Psoas muscle (tissue), 7 donors: ENCODE measurements at regions not wholly inside any gene's neighbourhood (a gene's known extent, or its start where the extent isn't known, plus 50 kb on each side); places are given as distances from the start of the nearest gene placed in this dataset.

ENCODE experiments used
- ATAC-seq, 4 donors: fragments of 200-7000 bp; cut with Tn5 transposase; one replicate each; pipeline ENCODE4 v1.9.1; 2020; ENCODE audit warnings: moderate library complexity in 3 of 4, mild to moderate bottlenecking in 2 of 4
- DNase-seq, 2 donors: peaks; one replicate each; pipeline ENCODE4 v3.0.0-alpha.2; 2020
- H3K27ac ChIP-seq: fragments of 200-600 bp; one replicate; pipeline ENCODE4 v1.8.0; 2022
- H3K27me3 ChIP-seq, 3 donors: fragments of 200-600 bp in 1 of 3; one replicate each; pipeline versions ENCODE4 v1.6.1 to v1.8.0; 2013 to 2022; ENCODE audit warnings: low read length in 2 of 3, mild to moderate bottlenecking in 2 of 3, moderate library complexity in 1 of 3; ENCODE audit not compliant: insufficient read depth in 3 of 3
- H3K36me3 ChIP-seq, 2 donors: fragments of 200-600 bp in 1 of 2; one replicate each; pipeline versions ENCODE4 v1.6.1 to v1.8.0; 2013 to 2022; ENCODE audit warnings: low read depth in 1 of 2, mild to moderate bottlenecking in 1 of 2, moderate library complexity in 1 of 2; ENCODE audit not compliant: insufficient read depth in 1 of 2
- H3K4me1 ChIP-seq: fragments of 200-600 bp; one replicate; pipeline ENCODE4 v1.8.0; 2022
- H3K4me3 ChIP-seq: fragments of 200-600 bp; one replicate; pipeline ENCODE4 v1.8.0; 2022; ENCODE audit warnings: mild to moderate bottlenecking
- H3K9me3 ChIP-seq: fragments of 200-600 bp; one replicate; pipeline ENCODE4 v1.8.0; 2022
- WGBS, 3 donors: extraction: QIAGEN DNeasy Blood & Tissue Kit; methylation state at CpG; one replicate each; pipeline versions ENCODE4 v1.1.6 to v1.1.7; 2013; 5-methylcytosine and 5-hydroxymethylcytosine counted together
- intact Hi-C, 2 donors: fragments of 100-400 bp; cut with DNase I; formaldehyde crosslinking; loops; one replicate each; pipeline versions ENCODE4 v1.11.0 to v1.14.2; 2022
- TF ChIP-seq, protein P1 (sequence below): fragments of 200-600 bp; IDR thresholded peaks from one replicate; pipeline ENCODE4 v1.8.0; 2022; ENCODE audit warnings: antibody characterized with exemption
- donor health status: healthy with polysubstance abuse.
- donor health status: DM: no; HTN: no; CAD: no; lungs with moderate emphysema.
- donor health status: Bipolar disorder and iron deficiency.
- donor health status: healthy.
- donor health status: DM: yes; HTN: yes; CAD: no.
- donor health status: DM: no; HTN: no; CAD: no.
- donor health status: DM: yes; HTN: yes; CAD: no.

DNA sequence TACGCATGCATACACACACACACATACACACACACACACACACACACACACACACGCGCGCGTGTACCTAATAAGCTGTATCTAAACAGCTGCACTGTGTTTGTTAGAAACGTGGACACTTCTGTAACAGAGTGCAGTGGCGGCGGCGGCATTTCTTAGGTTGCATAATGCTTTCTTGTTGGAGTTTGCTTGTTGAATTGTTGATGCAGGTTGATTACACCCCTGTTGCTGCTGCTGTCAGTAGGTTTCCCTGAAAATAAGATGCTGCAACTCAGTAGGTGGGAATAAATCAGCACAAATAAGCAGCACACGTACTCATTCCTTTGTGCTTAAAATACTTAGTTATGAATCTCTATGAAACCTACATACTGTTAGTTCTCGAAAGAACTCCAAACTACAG, 479.2 kb downstream of the LIG4 start:
- no peaks in the 10 kb centered on the region for H3K4me1 ChIP-seq
- no peaks in the 10 kb centered on the region for H3K36me3 ChIP-seq
- no peak for DNase-seq
- 69 to 73% (median 70%) methylated on average over 11 of the region's 11 CpGs for WGBS, 3 donors
- TF ChIP-seq, protein P1, sequence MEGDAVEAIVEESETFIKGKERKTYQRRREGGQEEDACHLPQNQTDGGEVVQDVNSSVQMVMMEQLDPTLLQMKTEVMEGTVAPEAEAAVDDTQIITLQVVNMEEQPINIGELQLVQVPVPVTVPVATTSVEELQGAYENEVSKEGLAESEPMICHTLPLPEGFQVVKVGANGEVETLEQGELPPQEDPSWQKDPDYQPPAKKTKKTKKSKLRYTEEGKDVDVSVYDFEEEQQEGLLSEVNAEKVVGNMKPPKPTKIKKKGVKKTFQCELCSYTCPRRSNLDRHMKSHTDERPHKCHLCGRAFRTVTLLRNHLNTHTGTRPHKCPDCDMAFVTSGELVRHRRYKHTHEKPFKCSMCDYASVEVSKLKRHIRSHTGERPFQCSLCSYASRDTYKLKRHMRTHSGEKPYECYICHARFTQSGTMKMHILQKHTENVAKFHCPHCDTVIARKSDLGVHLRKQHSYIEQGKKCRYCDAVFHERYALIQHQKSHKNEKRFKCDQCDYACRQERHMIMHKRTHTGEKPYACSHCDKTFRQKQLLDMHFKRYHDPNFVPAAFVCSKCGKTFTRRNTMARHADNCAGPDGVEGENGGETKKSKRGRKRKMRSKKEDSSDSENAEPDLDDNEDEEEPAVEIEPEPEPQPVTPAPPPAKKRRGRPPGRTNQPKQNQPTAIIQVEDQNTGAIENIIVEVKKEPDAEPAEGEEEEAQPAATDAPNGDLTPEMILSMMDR, result no peak
- H3K27ac ChIP-seq, result no peak overlapping the region
- H3K4me3 ChIP-seq, result no peak overlapping the region
- no peaks in the 10 kb centered on the region for H3K9me3 ChIP-seq
- no peak for ATAC-seq
- intact Hi-C loops, result no loop called here
- peaks cover 0 to 2% (median 0%) of the 10 kb centered on the region in 3 donors for H3K27me3 ChIP-seq

GRCh38 chr13:107734891-107735625, 480.3 kb downstream of the LIG4 start:
- Histone ChIP-seq H3K4me3 (no peak overlapping the region), H3K9me3 (no peaks in the 10 kb centered on the region), H3K27me3 (peaks cover 0 to 2% (median 0%) of the 10 kb centered on the region in 3 donors), H3K4me1 (no peaks in the 10 kb centered on the region), H3K36me3 (no peaks in the 10 kb centered on the region), H3K27ac (no peak overlapping the region)
- no peak for DNase-seq
- intact Hi-C loops, result no loop called here
- ATAC-seq, result no peak
- TF ChIP-seq, protein P1, result no peak
- 50 to 55% (median 53%) methylated on average over 7 of the region's 7 CpGs for WGBS, 3 donors

- Histone ChIP-seq H3K4me1 (no peaks in the 10 kb centered on the region), H3K9me3 (no peaks in the 10 kb centered on the region), H3K4me3 (no peak overlapping the region), H3K27ac (no peak overlapping the region), H3K36me3 (no peaks in the 10 kb centered on the region), H3K27me3 (peaks cover 0 to 2% (median 0%) of the 10 kb centered on the region in 3 donors)
- TF ChIP-seq, protein P1, result no peak
- ATAC-seq (no peak), DNase-seq (no peak)
- intact Hi-C loops, result no loop called here
Measured at GRCh38 chr13:107733276-107733675, 482.1 kb downstream of the LIG4 start.

DNA sequence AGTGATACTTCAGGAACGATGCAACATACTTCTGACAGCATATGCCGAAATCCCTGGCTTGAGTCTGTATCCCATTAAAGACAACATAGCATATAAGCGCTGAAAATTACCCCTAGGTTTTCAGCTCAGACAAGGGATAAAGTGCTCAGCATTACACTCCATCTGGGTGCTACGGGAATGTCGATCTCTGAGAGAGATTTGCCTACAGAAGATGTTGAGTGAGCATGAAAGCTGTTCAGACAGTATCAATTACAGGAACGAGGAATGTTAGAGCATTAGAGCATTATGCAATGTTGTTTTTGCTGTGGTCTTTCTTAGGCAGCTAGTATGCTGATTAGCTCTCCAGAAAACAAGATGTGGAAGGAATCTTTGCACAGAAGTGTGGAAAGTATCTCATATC, 484.5 kb downstream of the LIG4 start:
- TF ChIP-seq, protein P1, result no peak
- no peaks in the 10 kb centered on the region for H3K27me3 ChIP-seq
- no peak for ATAC-seq
- no peak overlapping the region for H3K27ac ChIP-seq
- 23 to 32% (median 28%) methylated on average over 6 of the region's 6 CpGs for WGBS, 3 donors
- no peak overlapping the region for H3K4me3 ChIP-seq
- no peaks in the 10 kb centered on the region for H3K9me3 ChIP-seq
- intact Hi-C loops, result no loop called here
- DNase-seq, result no peak
- H3K4me1 ChIP-seq, result no peaks in the 10 kb centered on the region
- H3K36me3 ChIP-seq, result no peaks in the 10 kb centered on the region
